PC-3 (cell line): ENCODE measurements at regions not wholly inside any gene's neighbourhood (a gene's known extent, or its start where the extent isn't known, plus 50 kb on each side); places are given as distances from the start of the nearest gene placed in this dataset.

Experiments used
- ATAC-seq: fragments of 200-7000 bp; cut with Tn5 transposase; 2 replicates; pipeline ENCODE4 v1.9.1; 2020; ENCODE audit warnings: mild to moderate bottlenecking, moderate library complexity
- BruUV-seq: library from RNA; stranded (reverse); fragments of 400-500 nt; replicated peaks from 2 replicates; lab custom pipeline; 2021; lab: Mats Ljungman, UMichigan
- CTCF ChIA-PET: fragments of 300-600 bp; sonication (Branson Sonifier 250); formaldehyde crosslinking; loops from one replicate; lab custom pipeline; 2022; ENCODE audit warnings: antibody characterized with exemption; lab: Charles Lee
- POLR2A ChIA-PET: fragments of 300-600 bp; sonication (Branson Sonifier 250); formaldehyde crosslinking; loops from one replicate; lab custom pipeline; 2022; ENCODE audit warnings: antibody characterized with exemption; ENCODE audit not compliant: unreplicated experiment; lab: Charles Lee
- DNase-seq: peaks from one replicate; pipeline ENCODE4 v3.0.0-alpha.2; 2015
- H2AFZ ChIP-seq: fragments of 300-600 bp; sonication (generic); 2 replicates; pipeline ENCODE4 v1.6.0; 2016; ENCODE audit warnings: antibody characterized with exemption, low read length
- H3F3A ChIP-seq: fragments of 300-600 bp; sonication (generic); one replicate; pipeline ENCODE4 v1.6.0; 2017; ENCODE audit warnings: antibody characterized with exemption, low read length, control low read depth, mild to moderate bottlenecking; ENCODE audit not compliant: unreplicated experiment
- H3K27ac ChIP-seq: fragments of 300-600 bp; sonication (generic); 2 replicates; pipeline ENCODE4 v1.5.1; 2016; ENCODE audit warnings: mild to moderate bottlenecking, low read length
- H3K27me3 ChIP-seq: fragments of 300-600 bp; sonication (generic); 2 replicates; pipeline ENCODE4 v1.6.1; 2016; ENCODE audit warnings: low read length, mixed read lengths
- H3K36me3 ChIP-seq: fragments of 300-600 bp; sonication (generic); 2 replicates; pipeline ENCODE4 v1.6.1; 2016; ENCODE audit warnings: low read depth, mixed run types, low read length, mixed read lengths
- H3K4me1 ChIP-seq: fragments of 300-600 bp; sonication (generic); 2 replicates; pipeline ENCODE4 v1.5.1; 2016; ENCODE audit warnings: low read length; ENCODE audit not compliant: insufficient read depth
- H3K4me2 ChIP-seq: fragments of 300-600 bp; sonication (generic); 2 replicates; pipeline ENCODE4 v1.6.0; 2016; ENCODE audit warnings: low read length
- H3K4me3 ChIP-seq: fragments of 300-600 bp; sonication (generic); 2 replicates; pipeline ENCODE4 v1.5.1; 2016; ENCODE audit warnings: mild to moderate bottlenecking, low read length, mixed read lengths
- H3K79me2 ChIP-seq: fragments of 300-600 bp; sonication (generic); 2 replicates; pipeline ENCODE4 v1.6.1; 2017; ENCODE audit warnings: low read length, mixed read lengths
- H3K9ac ChIP-seq: fragments of 300-600 bp; sonication (generic); 2 replicates; pipeline ENCODE4 v1.6.0; 2016; ENCODE audit warnings: mild to moderate bottlenecking, low read length
- H3K9me2 ChIP-seq: fragments of 300-600 bp; sonication (generic); replicated peaks from 2 replicates; pipeline ENCODE4 v1.6.1; 2016; ENCODE audit warnings: mixed run types, low read length, mixed read lengths
- H3K9me3 ChIP-seq: fragments of 300-600 bp; sonication (generic); 2 replicates; pipeline ENCODE4 v1.6.1; 2016; ENCODE audit warnings: low read length, mixed read lengths
- H4K20me1 ChIP-seq: fragments of 300-600 bp; sonication (generic); 2 replicates; pipeline ENCODE4 v1.6.1; 2016; ENCODE audit warnings: low read length, mixed read lengths
- CTCF ChIP-seq: fragments of 300-600 bp; sonication (generic); conservative IDR thresholded peaks from 2 replicates; pipeline ENCODE4 v1.5.1; 2017; ENCODE audit warnings: antibody characterized with exemption, low read depth, mild to moderate bottlenecking, low read length
- EZH2 ChIP-seq: fragments of 300-600 bp; sonication (generic); IDR thresholded peaks from one replicate; pipeline ENCODE4 v1.6.1; 2017; ENCODE audit warnings: antibody characterized with exemption, mild to moderate bottlenecking, low read length; ENCODE audit not compliant: unreplicated experiment
- EZH2phosphoT487 ChIP-seq: fragments of 300-600 bp; sonication (generic); IDR thresholded peaks from 2 replicates; pipeline ENCODE4 v1.6.1; 2018; ENCODE audit warnings: mild to moderate bottlenecking, antibody characterized with exemption, low read length, borderline replicate concordance
- intact Hi-C: fragments of 100-400 bp; cut with micrococcal nuclease; formaldehyde crosslinking; loops from 2 replicates; pipeline ENCODE4 v1.9.0; 2023

DNA sequence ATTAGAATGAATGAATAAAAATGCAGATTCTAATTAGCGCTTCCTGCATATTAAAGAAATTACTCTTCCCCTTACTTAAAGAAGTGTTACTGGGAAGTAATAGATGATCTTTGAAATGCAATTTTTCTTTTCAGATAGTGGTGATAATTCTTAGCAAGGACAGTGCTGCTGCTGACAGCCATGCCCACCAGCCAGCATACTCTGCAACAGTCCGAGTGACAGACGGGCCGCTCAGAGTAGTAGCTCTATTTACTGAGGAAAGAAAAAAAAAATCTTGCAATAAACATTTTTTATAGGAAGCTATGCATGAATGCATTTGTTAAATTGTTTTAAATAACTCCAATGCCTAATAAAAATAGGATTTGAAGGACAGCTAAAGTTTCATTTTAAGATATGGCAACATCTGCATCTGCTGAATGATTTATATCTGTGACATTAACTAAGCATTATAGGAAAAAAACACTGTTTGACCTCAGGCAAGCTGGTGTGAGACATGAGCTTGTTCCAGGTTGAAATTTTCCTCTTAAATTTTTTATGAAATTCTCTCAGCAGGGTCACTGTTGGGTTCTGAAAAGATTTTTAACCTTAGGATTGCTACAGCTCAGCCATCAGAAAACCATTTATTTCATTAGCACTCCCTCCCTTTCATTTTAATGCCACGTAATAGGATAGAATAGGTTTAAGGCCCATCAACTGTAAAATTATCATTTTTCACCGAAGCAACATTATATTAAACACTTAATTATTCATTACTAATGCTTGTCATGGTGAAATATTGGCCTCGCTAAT, 393.8 kb downstream of the DCDC2C start:
- TF ChIP-seq CTCF (no peak), EZH2 (no peak), EZH2phosphoT487 (no peak)
- Histone ChIP-seq H3K4me1 (no peaks in the 10 kb centered on the region), H3K4me2 (no peak overlapping the region), H3K79me2 (no peaks in the 10 kb centered on the region), H3K4me3 (no peak overlapping the region), H4K20me1 (no peaks in the 10 kb centered on the region), H3K9me3 (no peaks in the 10 kb centered on the region), H3K9ac (no peak overlapping the region), H3F3A (no peaks in the 10 kb centered on the region), H3K9me2 (no peaks in the 10 kb centered on the region), H3K27me3 (peaks cover 44% of the 10 kb centered on the region), H3K36me3 (no peaks in the 10 kb centered on the region), H2AFZ (no peak overlapping the region), H3K27ac (no peak overlapping the region)
- ATAC-seq (no peak), DNase-seq (no peak)
- CTCF ChIA-PET, result no interaction called here
- no TSS peak for BruUV-seq
- POLR2A ChIA-PET, result no interaction called here
- intact Hi-C loops, result no loop called here

GRCh38 chr2:4098137-4098536, 394.8 kb downstream of the DCDC2C start:
- intact Hi-C loops, result no loop called here
- peaks cover 36% of the 10 kb centered on the region for H3K27me3 ChIP-seq
- DNase-seq (no peak), ATAC-seq (no peak)
- H3F3A ChIP-seq, result no peaks in the 10 kb centered on the region
- no peak overlapping the region for H2AFZ ChIP-seq
- no peak overlapping the region for H3K4me3 ChIP-seq
- TF ChIP-seq EZH2 (no peak), EZH2phosphoT487 (no peak)
- H3K4me1 ChIP-seq, result no peaks in the 10 kb centered on the region
- H3K27ac ChIP-seq, result no peak overlapping the region
- H3K9me2 ChIP-seq, result no peaks in the 10 kb centered on the region
- no peaks in the 10 kb centered on the region for H3K79me2 ChIP-seq
- H3K9ac ChIP-seq, result no peak overlapping the region
- no peaks in the 10 kb centered on the region for H3K36me3 ChIP-seq
- no TSS peak for BruUV-seq
- no peaks in the 10 kb centered on the region for H3K9me3 ChIP-seq
- ChIA-PET CTCF (no interaction called here), POLR2A (no interaction called here)
- no peak overlapping the region for H3K4me2 ChIP-seq
- H4K20me1 ChIP-seq, result no peaks in the 10 kb centered on the region

GRCh38 chr2:4101936-4102335, 398.6 kb downstream of the DCDC2C start:
- H3K9ac ChIP-seq, result no peak overlapping the region
- CTCF ChIA-PET, result no interaction called here
- H3K27ac ChIP-seq, result no peak overlapping the region
- H3K4me2 ChIP-seq, result no peak overlapping the region
- H2AFZ ChIP-seq, result no peak overlapping the region
- H3K4me3 ChIP-seq, result no peak overlapping the region
- no peaks in the 10 kb centered on the region for H3K9me3 ChIP-seq
- H3K79me2 ChIP-seq, result no peaks in the 10 kb centered on the region
- TF ChIP-seq EZH2 (no peak), CTCF (no peak), EZH2phosphoT487 (no peak)
- BruUV-seq, result no TSS peak
- intact Hi-C loops, result no loop called here
- H3K4me1 ChIP-seq, result no peaks in the 10 kb centered on the region
- DNase-seq (no peak), ATAC-seq (no peak)
- H4K20me1 ChIP-seq, result no peaks in the 10 kb centered on the region
- POLR2A ChIA-PET, result no interaction called here
- H3K36me3 ChIP-seq, result no peaks in the 10 kb centered on the region
- H3K27me3 ChIP-seq, result peaks cover 1% of the 10 kb centered on the region; the same call in 1 of the 2 replicates
- no peaks in the 10 kb centered on the region for H3F3A ChIP-seq
- H3K9me2 ChIP-seq, result no peaks in the 10 kb centered on the region
